ENCODE measurements at regions not wholly inside any gene's neighbourhood (a gene's known extent, or its start where the extent isn't known, plus 50 kb on each side); places are given as distances from the start of the nearest gene placed in this dataset.

DNA sequence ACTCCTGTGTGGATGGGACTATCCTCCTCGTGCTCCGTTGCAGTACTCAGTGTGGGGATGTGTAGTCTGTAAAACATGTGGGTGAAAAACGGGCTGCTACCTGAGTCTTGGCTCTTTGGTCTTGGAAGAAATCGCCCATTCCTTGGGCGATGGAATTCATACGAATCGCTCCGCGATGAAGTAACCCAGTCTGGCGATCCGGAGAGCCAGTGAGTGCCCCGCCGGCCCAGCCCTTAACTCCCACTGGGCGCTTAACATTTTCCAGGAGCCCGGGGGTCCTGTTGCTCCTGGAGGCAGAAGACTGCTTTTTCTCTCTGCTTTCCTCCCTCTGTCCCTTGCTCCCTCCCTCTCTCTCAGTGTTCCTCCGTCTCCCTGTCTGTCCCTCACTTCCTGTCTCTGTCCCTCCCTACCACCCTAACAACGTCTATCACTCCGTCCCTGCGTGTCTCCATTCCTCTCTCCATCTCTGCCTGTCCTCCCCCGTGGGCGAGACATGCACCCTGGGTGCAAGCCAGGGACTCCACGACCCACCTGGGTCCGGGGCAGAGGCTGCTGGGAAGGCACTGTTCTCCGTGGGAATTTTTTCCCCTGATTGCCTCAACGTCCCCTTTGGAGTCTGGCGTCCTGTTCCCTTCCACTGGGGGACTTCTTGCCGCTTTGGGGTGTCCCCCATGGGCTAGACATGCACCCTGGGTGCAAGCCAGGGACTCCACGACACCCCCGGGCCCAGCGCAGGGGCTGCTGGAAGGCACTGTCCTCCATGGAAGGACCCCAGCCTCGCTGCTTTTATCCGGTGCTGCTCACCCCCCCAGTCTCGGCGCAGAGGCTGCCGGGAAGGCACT, 188.6 kb downstream of the ALG10 start:
- Mint-ChIP-seq H3K4me3 (no peak overlapping the region), H3K9me3 (no peaks in the 10 kb centered on the region), H3K4me1 (no peaks in the 10 kb centered on the region), H3K27ac (no peak overlapping the region), H3K36me3 (ENCODE audit: low read depth) (no peaks in the 10 kb centered on the region), H3K27me3 (no peaks in the 10 kb centered on the region)
- intact Hi-C loops (cut with micrococcal nuclease), result no loop called here
- ATAC-seq (ENCODE audit: low read depth) (no peak), DNase-seq (no peak)
- CTCF ChIA-PET, result no interaction called here
- TF ChIP-seq, protein P1, sequence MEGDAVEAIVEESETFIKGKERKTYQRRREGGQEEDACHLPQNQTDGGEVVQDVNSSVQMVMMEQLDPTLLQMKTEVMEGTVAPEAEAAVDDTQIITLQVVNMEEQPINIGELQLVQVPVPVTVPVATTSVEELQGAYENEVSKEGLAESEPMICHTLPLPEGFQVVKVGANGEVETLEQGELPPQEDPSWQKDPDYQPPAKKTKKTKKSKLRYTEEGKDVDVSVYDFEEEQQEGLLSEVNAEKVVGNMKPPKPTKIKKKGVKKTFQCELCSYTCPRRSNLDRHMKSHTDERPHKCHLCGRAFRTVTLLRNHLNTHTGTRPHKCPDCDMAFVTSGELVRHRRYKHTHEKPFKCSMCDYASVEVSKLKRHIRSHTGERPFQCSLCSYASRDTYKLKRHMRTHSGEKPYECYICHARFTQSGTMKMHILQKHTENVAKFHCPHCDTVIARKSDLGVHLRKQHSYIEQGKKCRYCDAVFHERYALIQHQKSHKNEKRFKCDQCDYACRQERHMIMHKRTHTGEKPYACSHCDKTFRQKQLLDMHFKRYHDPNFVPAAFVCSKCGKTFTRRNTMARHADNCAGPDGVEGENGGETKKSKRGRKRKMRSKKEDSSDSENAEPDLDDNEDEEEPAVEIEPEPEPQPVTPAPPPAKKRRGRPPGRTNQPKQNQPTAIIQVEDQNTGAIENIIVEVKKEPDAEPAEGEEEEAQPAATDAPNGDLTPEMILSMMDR (IDR thresholded peaks at IDR 0.05), result no peak
- POLR2A ChIA-PET, result no interaction called here

DNA sequence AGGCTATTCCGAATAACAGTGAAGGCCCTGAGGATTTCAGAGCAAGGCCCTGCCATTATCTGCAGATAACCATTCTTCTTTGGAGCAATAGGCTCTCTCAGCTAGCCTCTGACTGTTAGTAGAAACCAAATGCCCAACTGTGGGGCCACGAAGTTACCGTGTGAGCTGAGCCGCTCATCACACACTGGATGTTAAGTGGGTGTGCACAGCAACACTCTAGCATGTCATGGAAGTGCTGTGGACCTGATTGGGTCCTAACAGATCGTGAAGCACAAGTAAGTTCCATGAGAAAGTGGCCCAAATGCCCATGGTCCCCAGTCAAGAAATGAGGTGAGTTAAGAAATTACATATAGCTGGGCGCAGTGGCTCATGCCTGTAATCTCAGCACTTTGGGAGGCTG, 190.4 kb downstream of the ALG10 start:
- CTCF ChIA-PET, result no interaction called here
- Mint-ChIP-seq H3K9me3 (no peaks in the 10 kb centered on the region), H3K36me3 (ENCODE audit: low read depth) (no peaks in the 10 kb centered on the region), H3K4me1 (no peaks in the 10 kb centered on the region), H3K27me3 (no peaks in the 10 kb centered on the region), H3K4me3 (no peak overlapping the region), H3K27ac (no peak overlapping the region)
- TF ChIP-seq, protein P1 (IDR thresholded peaks at IDR 0.05), result no peak
- ATAC-seq (ENCODE audit: low read depth) (no peak), DNase-seq (no peak)
- POLR2A ChIA-PET, result no interaction called here
- intact Hi-C loops (cut with micrococcal nuclease), result no loop called here

DNA sequence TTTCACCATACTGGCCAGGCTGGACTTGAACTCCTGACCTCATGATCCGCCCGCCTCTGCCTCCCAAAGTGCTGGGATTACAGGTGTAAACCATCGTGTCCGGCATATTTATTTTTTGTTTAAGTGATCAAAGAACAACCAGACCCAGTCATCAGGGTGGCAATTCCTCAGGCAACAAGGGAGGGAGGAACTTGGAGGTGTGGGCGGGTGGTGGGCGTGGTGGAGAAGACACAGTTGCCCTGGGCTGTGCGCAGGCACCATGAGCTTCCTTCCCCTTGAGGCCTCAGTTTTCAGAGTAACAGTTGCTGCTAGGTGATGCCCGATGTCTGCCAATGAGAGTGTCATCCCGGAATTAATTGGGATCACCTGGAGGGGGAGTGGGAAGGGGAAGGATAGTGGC, 191.7 kb downstream of the ALG10 start:
- intact Hi-C loops (cut with micrococcal nuclease), result no loop called here
- ChIA-PET CTCF (no interaction called here), POLR2A (no interaction called here)
- H3K27ac Mint-ChIP-seq, result no peak overlapping the region
- H3K36me3 Mint-ChIP-seq (ENCODE audit: low read depth), result no peaks in the 10 kb centered on the region
- ATAC-seq (ENCODE audit: low read depth) (no peak), DNase-seq (no peak)
- TF ChIP-seq, protein P1 (IDR thresholded peaks at IDR 0.05), result no peak
- peaks cover 2% of the 10 kb centered on the region for H3K27me3 Mint-ChIP-seq
- H3K9me3 Mint-ChIP-seq, result no peaks in the 10 kb centered on the region
- H3K4me1 Mint-ChIP-seq, result peaks cover 6% of the 10 kb centered on the region
- H3K4me3 Mint-ChIP-seq, result no peak overlapping the region

DNA sequence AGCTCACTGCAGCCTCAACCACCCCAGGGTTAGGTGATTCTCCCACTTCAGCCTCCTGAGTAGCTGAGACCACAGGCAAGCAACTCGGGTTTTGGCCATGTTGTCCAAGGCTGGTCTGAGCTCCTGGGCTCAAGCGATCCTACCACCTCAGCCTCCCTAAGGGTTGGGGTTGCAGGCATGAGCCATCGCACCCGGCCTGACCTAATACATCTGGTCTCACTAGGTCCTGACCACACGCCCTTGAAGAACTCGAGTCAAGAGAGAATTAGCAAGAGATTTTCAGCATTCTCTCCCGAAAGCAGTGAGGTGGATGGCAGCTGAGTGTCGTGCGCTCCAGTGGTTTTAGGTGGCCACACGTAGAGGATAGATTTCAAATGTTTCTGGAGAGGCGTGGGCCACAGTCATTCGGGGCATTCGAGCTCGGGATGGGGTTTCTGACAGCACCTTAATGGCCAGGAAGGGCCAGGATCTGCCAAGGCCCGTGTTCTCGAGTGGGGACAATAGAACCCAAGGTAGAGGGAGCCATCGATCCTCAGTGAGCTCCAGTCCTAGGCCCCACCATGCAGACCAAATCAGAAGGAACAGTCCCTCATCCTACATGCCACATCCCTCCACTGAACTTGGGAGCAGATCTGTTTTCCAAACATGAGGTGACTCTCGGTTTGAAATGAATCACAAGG, 193.1 kb downstream of the ALG10 start:
- ChIA-PET POLR2A (no interaction called here), CTCF (interaction anchor here (1.2 kb wide), 1 partner anchor 93 kb away, joined by 3 read pairs; no protein-coding TSS in a partner anchor)
- H3K27ac Mint-ChIP-seq, result no peak overlapping the region
- no peaks in the 10 kb centered on the region for H3K36me3 Mint-ChIP-seq (ENCODE audit: low read depth)
- no peaks in the 10 kb centered on the region for H3K9me3 Mint-ChIP-seq
- DNase-seq, result no peak
- TF ChIP-seq, protein P1 (IDR thresholded peaks at IDR 0.05), result no peak
- ATAC-seq (ENCODE audit: low read depth), result no peak
- intact Hi-C loops (cut with micrococcal nuclease), result loop anchor here (5.0 kb wide), 1 partner anchor 1758 kb away; no protein-coding TSS in a partner anchor
- peaks cover 2% of the 10 kb centered on the region for H3K27me3 Mint-ChIP-seq
- no peak overlapping the region for H3K4me3 Mint-ChIP-seq
- peaks cover 6% of the 10 kb centered on the region for H3K4me1 Mint-ChIP-seq

DNA sequence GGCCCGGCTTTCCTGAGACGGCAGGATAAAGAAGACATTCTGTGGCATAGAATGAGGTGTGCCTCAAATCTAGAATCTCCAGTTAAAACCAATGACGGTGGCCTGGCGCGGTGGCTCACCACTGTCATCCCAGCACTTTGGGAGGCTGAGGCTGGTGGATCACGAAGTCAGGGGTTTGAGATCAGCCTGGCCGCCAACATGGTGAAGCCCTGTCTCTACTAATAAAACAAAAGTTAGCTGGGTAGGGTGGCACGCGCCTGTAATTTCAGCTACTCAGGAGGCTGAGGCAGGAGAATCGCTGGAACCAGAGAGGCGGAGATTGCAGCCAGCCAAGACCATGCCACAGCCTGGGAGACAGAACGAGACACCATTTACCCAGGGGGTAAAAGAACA, 193.6 kb downstream of the ALG10 start:
- no peak overlapping the region for H3K27ac Mint-ChIP-seq
- TF ChIP-seq, protein P1 (IDR thresholded peaks at IDR 0.05), result no peak
- peaks cover 6% of the 10 kb centered on the region for H3K4me1 Mint-ChIP-seq
- no peaks in the 10 kb centered on the region for H3K9me3 Mint-ChIP-seq
- no peak for ATAC-seq (ENCODE audit: low read depth)
- DNase-seq, result no peak
- peaks cover 2% of the 10 kb centered on the region for H3K27me3 Mint-ChIP-seq
- ChIA-PET POLR2A (no interaction called here), CTCF (interaction anchor here (1.2 kb wide), 1 partner anchor 94 kb away, joined by 3 read pairs; no protein-coding TSS in a partner anchor)
- H3K4me3 Mint-ChIP-seq, result no peak overlapping the region
- intact Hi-C loops (cut with micrococcal nuclease), result loop anchor here (5.0 kb wide), 1 partner anchor 1759 kb away; no protein-coding TSS in a partner anchor
- H3K36me3 Mint-ChIP-seq (ENCODE audit: low read depth), result no peaks in the 10 kb centered on the region

Measured in activated B cell treated with CpG ODN at 0.5 μM for 24 hours (primary cell).